Neural cell (in vitro differentiated cells): ENCODE measurements at regions not wholly inside any gene's neighbourhood (a gene's known extent, or its start where the extent isn't known, plus 50 kb on each side); places are given as distances from the start of the nearest gene placed in this dataset.

Source experiments
- H2AFZ ChIP-seq: fragments of 200-600, 300-800 bp; sonication (generic), shearing (Covaris generic); 2 replicates; pipeline ENCODE4 v1.6.0; 2014; ENCODE audit warnings: low read depth, mild to moderate bottlenecking, antibody characterized with exemption, low read length, moderate library complexity
- H3F3A ChIP-seq: fragments of 200-600 bp; shearing (Covaris generic); 2 replicates; pipeline ENCODE4 v1.6.1; 2016; ENCODE audit warnings: mild to moderate bottlenecking, moderate library complexity, mixed read lengths, antibody characterized with exemption, low read length; ENCODE audit not compliant: insufficient read depth, poor library complexity, severe bottlenecking
- H3K27ac ChIP-seq: fragments of 200-600, 300-800 bp; sonication (generic), shearing (Covaris generic); 2 replicates; pipeline ENCODE4 v1.5.1; 2014; ENCODE audit warnings: mild to moderate bottlenecking, low read length, moderate library complexity
- H3K27me3 ChIP-seq: fragments of 300-800, 200-600 bp; sonication (generic), shearing (Covaris generic); 2 replicates; pipeline ENCODE4 v1.6.0; 2014; ENCODE audit warnings: mild to moderate bottlenecking, low read depth, low read length, moderate library complexity; ENCODE audit not compliant: insufficient read depth
- H3K36me3 ChIP-seq: fragments of 300-800, 200-600 bp; sonication (generic), shearing (Covaris generic); 2 replicates; pipeline ENCODE4 v1.5.1; 2014; ENCODE audit warnings: mild to moderate bottlenecking, antibody characterized with exemption, low read length, moderate library complexity; ENCODE audit not compliant: insufficient read depth
- H3K4me2 ChIP-seq: fragments of 300-800, 200-600 bp; sonication (generic), shearing (Covaris generic); 2 replicates; pipeline ENCODE4 v1.6.0; 2014; ENCODE audit warnings: mild to moderate bottlenecking, low read length
- H3K4me3 ChIP-seq: fragments of 300-800, 200-600 bp; sonication (generic), shearing (Covaris generic); 2 replicates; pipeline ENCODE4 v1.5.1; 2014; ENCODE audit warnings: mild to moderate bottlenecking, low read length, moderate library complexity
- H3K79me2 ChIP-seq: fragments of 200-600 bp; shearing (Covaris generic); replicated peaks from 2 replicates; pipeline ENCODE4 v1.6.0; 2014; ENCODE audit warnings: mild to moderate bottlenecking, low read length, moderate library complexity; ENCODE audit not compliant: insufficient read depth
- H3K9ac ChIP-seq: fragments of 300-800, 200-600 bp; sonication (generic), shearing (Covaris generic); 2 replicates; pipeline ENCODE4 v1.6.1; 2016; ENCODE audit warnings: mild to moderate bottlenecking, low read length, mixed read lengths
- H3K9me2 ChIP-seq: fragments of 200-600 bp; shearing (Covaris generic); 2 replicates; pipeline ENCODE4 v1.6.1; 2016; ENCODE audit warnings: mild to moderate bottlenecking, low read length, mixed read lengths; ENCODE audit not compliant: insufficient read depth
- H3K9me3 ChIP-seq: fragments of 200-600, 300-800 bp; sonication (generic), shearing (Covaris generic); 2 replicates; pipeline ENCODE4 v1.6.1; 2016; ENCODE audit warnings: mild to moderate bottlenecking, mixed run types, low read length, moderate library complexity, mixed read lengths
- H4K20me1 ChIP-seq: fragments of 200-600 bp; shearing (Covaris generic); 2 replicates; pipeline ENCODE4 v1.6.1; 2016; ENCODE audit warnings: mild to moderate bottlenecking, mixed run types; ENCODE audit not compliant: insufficient read depth
- EP300 ChIP-seq: fragments of 450-650 bp; conservative IDR thresholded peaks from 2 replicates; pipeline ENCODE4 v1.6.1; 2014; ENCODE audit warnings: antibody characterized with exemption, mild to moderate bottlenecking, moderate library complexity; ENCODE audit not compliant: poor library complexity, severe bottlenecking
- EZH2 ChIP-seq: fragments of 200-600, 300-800 bp; shearing (Covaris generic), sonication (generic); IDR thresholded peaks from 2 replicates; pipeline ENCODE4 v1.6.1; 2014; ENCODE audit warnings: antibody characterized with exemption, low read length, borderline replicate concordance, mild to moderate bottlenecking; ENCODE audit not compliant: insufficient read depth, poor library complexity, severe bottlenecking
- MXI1 ChIP-seq: fragments of 450-650 bp; conservative IDR thresholded peaks from 2 replicates; pipeline ENCODE4 v1.6.1; 2014; ENCODE audit warnings: antibody characterized with exemption, mild to moderate bottlenecking; ENCODE audit not compliant: poor library complexity, severe bottlenecking
- POLR2AphosphoS5 ChIP-seq: IDR thresholded peaks from 2 replicates; pipeline ENCODE4 v1.6.1; 2012
- RAD21 ChIP-seq: fragments of 450-650 bp; conservative IDR thresholded peaks from 2 replicates; pipeline ENCODE4 v1.6.1; 2014; ENCODE audit warnings: antibody characterized with exemption, mild to moderate bottlenecking, moderate library complexity
- SMC3 ChIP-seq: fragments of 450-650 bp; conservative IDR thresholded peaks from 2 replicates; pipeline ENCODE4 v1.6.1; 2014; ENCODE audit warnings: antibody characterized with exemption, mild to moderate bottlenecking, moderate library complexity; ENCODE audit not compliant: poor library complexity
- TAF1 ChIP-seq: IDR thresholded peaks from 2 replicates; pipeline ENCODE4 v1.6.1; 2012; ENCODE audit warnings: low read depth
- TF ChIP-seq, protein P1 (sequence below): fragments of 450-650 bp; IDR thresholded peaks from 2 replicates; pipeline ENCODE4 v1.5.1; 2014; ENCODE audit warnings: antibody characterized with exemption, mild to moderate bottlenecking, moderate library complexity; ENCODE audit not compliant: poor library complexity, severe bottlenecking
- TF ChIP-seq, protein P2 (sequence below): IDR thresholded peaks from 2 replicates; pipeline ENCODE4 v1.6.1; 2012; ENCODE audit warnings: borderline replicate concordance

DNA sequence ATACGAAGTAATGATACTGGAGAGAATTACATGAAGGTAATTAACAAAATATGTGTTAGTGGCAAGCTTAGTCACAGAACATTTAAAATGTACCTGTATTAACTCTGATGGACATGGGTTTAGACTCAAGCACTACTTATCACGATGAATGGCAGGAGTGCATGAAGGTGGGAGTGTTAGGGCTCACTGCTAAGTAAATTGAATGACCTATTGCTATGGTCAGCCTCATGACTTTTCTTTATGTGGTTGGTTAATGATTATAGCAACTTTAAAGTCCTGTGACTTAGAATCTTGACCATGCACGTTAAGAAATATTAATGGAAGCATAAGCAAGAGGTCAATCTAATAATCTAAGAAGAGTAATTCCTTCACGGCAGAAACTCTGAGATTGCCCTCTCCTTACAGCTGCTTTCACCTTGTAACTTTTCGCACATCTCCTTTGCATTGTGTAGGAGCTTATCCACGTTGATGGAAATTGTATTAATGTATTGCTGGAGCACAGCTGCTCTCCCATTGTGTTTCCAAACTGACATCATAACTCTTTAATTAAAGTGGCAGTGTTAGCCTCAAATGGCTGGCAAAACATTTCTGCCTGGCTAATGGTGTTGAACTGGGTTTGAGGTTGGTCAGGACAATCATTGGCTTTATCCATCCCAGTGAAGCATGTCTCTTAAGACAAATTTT, 114.5 kb downstream of the RXFP2 start:
- Histone ChIP-seq H3K27ac (no peak overlapping the region), H3K4me2 (no peak overlapping the region), H3F3A (no peaks in the 10 kb centered on the region), H3K4me3 (no peak overlapping the region), H3K9ac (no peak overlapping the region), H3K27me3 (no peaks in the 10 kb centered on the region), H3K79me2 (no peaks in the 10 kb centered on the region), H3K9me2 (no peaks in the 10 kb centered on the region), H4K20me1 (no peaks in the 10 kb centered on the region), H2AFZ (no peak overlapping the region), H3K9me3 (no peaks in the 10 kb centered on the region), H3K36me3 (no peaks in the 10 kb centered on the region)
- no peak for TF ChIP-seq EZH2
- no peak for TF ChIP-seq EP300

GRCh38 chr13:31859571-31859970, 120.2 kb downstream of the RXFP2 start:
- no peak overlapping the region for H3K27ac ChIP-seq
- H3K4me3 ChIP-seq: no peak overlapping the region

DNA sequence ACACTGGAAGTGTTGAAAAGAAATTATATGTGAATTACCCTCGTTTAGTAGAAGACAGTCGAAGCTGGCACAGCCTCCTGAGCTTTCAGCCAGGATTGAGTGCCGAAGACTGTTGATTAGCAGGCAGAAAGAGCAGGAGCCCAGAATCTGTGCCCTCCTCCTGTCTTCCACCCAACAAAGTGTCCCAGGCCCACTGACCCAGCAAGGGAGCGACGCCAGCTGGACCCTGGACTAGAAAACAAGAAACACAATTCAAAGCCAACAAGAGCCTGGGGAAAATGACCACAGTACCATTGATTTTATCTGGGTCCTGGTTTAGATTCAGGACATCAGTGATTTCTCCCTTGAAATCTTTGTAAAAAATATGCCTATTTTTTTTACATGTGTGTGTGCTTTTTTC, 120.7 kb downstream of the RXFP2 start:
- no peaks in the 10 kb centered on the region for H3K9me3 ChIP-seq
- H3F3A ChIP-seq: no peaks in the 10 kb centered on the region
- no peak overlapping the region for H3K9ac ChIP-seq
- H3K9me2 ChIP-seq: no peaks in the 10 kb centered on the region
- no peak overlapping the region for H3K4me2 ChIP-seq
- no peak overlapping the region for H2AFZ ChIP-seq
- H3K79me2 ChIP-seq: no peaks in the 10 kb centered on the region
- H3K27me3 ChIP-seq: no peaks in the 10 kb centered on the region
- no peak for TF ChIP-seq MXI1
- TF ChIP-seq, protein P1, sequence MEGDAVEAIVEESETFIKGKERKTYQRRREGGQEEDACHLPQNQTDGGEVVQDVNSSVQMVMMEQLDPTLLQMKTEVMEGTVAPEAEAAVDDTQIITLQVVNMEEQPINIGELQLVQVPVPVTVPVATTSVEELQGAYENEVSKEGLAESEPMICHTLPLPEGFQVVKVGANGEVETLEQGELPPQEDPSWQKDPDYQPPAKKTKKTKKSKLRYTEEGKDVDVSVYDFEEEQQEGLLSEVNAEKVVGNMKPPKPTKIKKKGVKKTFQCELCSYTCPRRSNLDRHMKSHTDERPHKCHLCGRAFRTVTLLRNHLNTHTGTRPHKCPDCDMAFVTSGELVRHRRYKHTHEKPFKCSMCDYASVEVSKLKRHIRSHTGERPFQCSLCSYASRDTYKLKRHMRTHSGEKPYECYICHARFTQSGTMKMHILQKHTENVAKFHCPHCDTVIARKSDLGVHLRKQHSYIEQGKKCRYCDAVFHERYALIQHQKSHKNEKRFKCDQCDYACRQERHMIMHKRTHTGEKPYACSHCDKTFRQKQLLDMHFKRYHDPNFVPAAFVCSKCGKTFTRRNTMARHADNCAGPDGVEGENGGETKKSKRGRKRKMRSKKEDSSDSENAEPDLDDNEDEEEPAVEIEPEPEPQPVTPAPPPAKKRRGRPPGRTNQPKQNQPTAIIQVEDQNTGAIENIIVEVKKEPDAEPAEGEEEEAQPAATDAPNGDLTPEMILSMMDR: no peak
- no peak for TF ChIP-seq EZH2
- TF ChIP-seq TAF1: no peak
- TF ChIP-seq, protein P2, sequence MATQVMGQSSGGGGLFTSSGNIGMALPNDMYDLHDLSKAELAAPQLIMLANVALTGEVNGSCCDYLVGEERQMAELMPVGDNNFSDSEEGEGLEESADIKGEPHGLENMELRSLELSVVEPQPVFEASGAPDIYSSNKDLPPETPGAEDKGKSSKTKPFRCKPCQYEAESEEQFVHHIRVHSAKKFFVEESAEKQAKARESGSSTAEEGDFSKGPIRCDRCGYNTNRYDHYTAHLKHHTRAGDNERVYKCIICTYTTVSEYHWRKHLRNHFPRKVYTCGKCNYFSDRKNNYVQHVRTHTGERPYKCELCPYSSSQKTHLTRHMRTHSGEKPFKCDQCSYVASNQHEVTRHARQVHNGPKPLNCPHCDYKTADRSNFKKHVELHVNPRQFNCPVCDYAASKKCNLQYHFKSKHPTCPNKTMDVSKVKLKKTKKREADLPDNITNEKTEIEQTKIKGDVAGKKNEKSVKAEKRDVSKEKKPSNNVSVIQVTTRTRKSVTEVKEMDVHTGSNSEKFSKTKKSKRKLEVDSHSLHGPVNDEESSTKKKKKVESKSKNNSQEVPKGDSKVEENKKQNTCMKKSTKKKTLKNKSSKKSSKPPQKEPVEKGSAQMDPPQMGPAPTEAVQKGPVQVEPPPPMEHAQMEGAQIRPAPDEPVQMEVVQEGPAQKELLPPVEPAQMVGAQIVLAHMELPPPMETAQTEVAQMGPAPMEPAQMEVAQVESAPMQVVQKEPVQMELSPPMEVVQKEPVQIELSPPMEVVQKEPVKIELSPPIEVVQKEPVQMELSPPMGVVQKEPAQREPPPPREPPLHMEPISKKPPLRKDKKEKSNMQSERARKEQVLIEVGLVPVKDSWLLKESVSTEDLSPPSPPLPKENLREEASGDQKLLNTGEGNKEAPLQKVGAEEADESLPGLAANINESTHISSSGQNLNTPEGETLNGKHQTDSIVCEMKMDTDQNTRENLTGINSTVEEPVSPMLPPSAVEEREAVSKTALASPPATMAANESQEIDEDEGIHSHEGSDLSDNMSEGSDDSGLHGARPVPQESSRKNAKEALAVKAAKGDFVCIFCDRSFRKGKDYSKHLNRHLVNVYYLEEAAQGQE: no peak
- no peak for TF ChIP-seq EP300
- TF ChIP-seq POLR2AphosphoS5: no peak
- no peak for TF ChIP-seq RAD21
- TF ChIP-seq SMC3: no peak
- no peak overlapping the region for H3K4me3 ChIP-seq
- H3K27ac ChIP-seq: no peak overlapping the region
- H3K36me3 ChIP-seq: no peaks in the 10 kb centered on the region
- H4K20me1 ChIP-seq: no peaks in the 10 kb centered on the region

More at GRCh38 chr13:31859571-31859970, 120.2 kb downstream of the RXFP2 start:
- Histone ChIP-seq H4K20me1 (no peaks in the 10 kb centered on the region), H3K9me2 (no peaks in the 10 kb centered on the region), H3F3A (no peaks in the 10 kb centered on the region), H3K79me2 (no peaks in the 10 kb centered on the region), H3K27me3 (no peaks in the 10 kb centered on the region), H3K4me2 (no peak overlapping the region), H3K9me3 (no peaks in the 10 kb centered on the region), H3K36me3 (no peaks in the 10 kb centered on the region), H2AFZ (no peak overlapping the region), H3K9ac (no peak overlapping the region)
- no peak for TF ChIP-seq EZH2
- no peak for TF ChIP-seq RAD21
- no peak for TF ChIP-seq MXI1
- TF ChIP-seq, protein P1: no peak
- TF ChIP-seq TAF1: no peak
- TF ChIP-seq EP300: no peak
